ENCODE measurements at regions not wholly inside any gene's neighbourhood (a gene's known extent, or its start where the extent isn't known, plus 50 kb on each side); places are given as distances from the start of the nearest gene placed in this dataset.

GRCh38 chr4:114200026-114200425 is 220.6 kb upstream of the ARSJ start:
- no peak for DNase-seq
- no peak overlapping the region for H3K27ac ChIP-seq
- no peak overlapping the region for H3K4me3 ChIP-seq (ENCODE audit: low read depth, low read length)
- H3K27me3 ChIP-seq (replicated peaks): no peaks in the 10 kb centered on the region
- no peak for TF ChIP-seq CTCF (IDR thresholded peaks at IDR 0.05; ENCODE audit: low read depth, low read length, missing control alignments)
- no peaks in the 10 kb centered on the region for H3K36me3 ChIP-seq (replicated peaks)
- in situ Hi-C loops (cut with HindIII; ENCODE audit: low pct_ligation_motif_present, low sequenced_read_pairs): no loop called here

- DNase-seq: no peak
- Histone ChIP-seq H3K27ac (no peak overlapping the region), H3K4me3 (ENCODE audit: low read depth, low read length) (no peak overlapping the region), H3K27me3 (replicated peaks) (no peaks in the 10 kb centered on the region), H3K36me3 (replicated peaks) (no peaks in the 10 kb centered on the region)
- TF ChIP-seq CTCF (IDR thresholded peaks at IDR 0.05; ENCODE audit: low read depth, low read length, missing control alignments): no peak
- in situ Hi-C loops (cut with HindIII; ENCODE audit: low pct_ligation_motif_present, low sequenced_read_pairs): no loop called here
These were observed 225.8 kb upstream of the ARSJ start for GRCh38 chr4:114205261-114205660.

GRCh38 chr4:114208574-114209151 is 229.2 kb upstream of the ARSJ start:
- DNase-seq: peak; percentile 38
- Histone ChIP-seq H3K27me3 (replicated peaks) (no peaks in the 10 kb centered on the region), H3K4me3 (ENCODE audit: low read depth, low read length) (no peak overlapping the region), H3K27ac (no peak overlapping the region), H3K36me3 (replicated peaks) (no peaks in the 10 kb centered on the region)
- TF ChIP-seq CTCF (IDR thresholded peaks at IDR 0.05; ENCODE audit: low read depth, low read length, missing control alignments): peak; percentile 28
- in situ Hi-C loops (cut with HindIII; ENCODE audit: low pct_ligation_motif_present, low sequenced_read_pairs): no loop called here

DNA sequence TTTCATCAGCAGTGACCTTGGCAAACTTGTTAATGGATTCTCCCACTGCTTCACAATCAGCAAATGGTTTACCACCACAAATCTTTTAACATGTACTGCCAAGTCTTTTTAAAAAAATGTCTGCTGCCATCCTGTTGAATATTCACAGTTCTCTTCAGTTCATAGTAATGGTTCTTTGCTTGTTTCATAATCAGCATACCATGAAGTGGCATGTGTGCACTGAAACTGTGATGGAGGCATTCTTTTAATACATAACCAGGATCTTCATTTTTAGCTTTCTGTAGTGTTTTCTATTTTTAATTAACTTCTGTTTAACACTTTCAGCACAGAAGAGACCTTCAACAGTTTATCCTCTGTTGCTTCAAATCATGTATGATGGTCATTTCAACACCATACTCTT is 230.1 kb upstream of the ARSJ start:
- no peak for DNase-seq
- no peak overlapping the region for H3K27ac ChIP-seq
- in situ Hi-C loops (cut with HindIII; ENCODE audit: low pct_ligation_motif_present, low sequenced_read_pairs): no loop called here
- TF ChIP-seq CTCF (IDR thresholded peaks at IDR 0.05; ENCODE audit: low read depth, low read length, missing control alignments): no peak
- no peak overlapping the region for H3K4me3 ChIP-seq (ENCODE audit: low read depth, low read length)
- H3K36me3 ChIP-seq (replicated peaks): no peaks in the 10 kb centered on the region
- H3K27me3 ChIP-seq (replicated peaks): no peaks in the 10 kb centered on the region

DNA sequence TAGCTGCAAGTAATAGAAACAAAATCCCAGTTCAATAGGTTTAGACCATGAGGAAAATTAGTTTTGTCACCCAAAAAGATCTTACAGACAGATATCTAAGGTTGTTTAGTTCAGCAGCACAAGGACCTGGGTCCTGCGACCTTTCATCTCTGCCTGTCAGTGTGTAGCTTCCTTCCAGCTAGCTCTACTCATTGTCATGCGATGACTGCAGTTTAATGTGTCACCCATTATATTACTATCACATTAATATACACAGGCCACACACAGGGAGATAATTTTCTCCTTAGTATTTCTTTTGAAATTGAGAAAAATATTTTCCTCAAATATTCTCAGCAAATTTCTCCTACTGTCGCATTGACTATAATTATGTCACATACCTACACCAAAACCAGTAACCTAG is 232.1 kb upstream of the ARSJ start:
- H3K36me3 ChIP-seq (replicated peaks): no peaks in the 10 kb centered on the region
- no peak overlapping the region for H3K27ac ChIP-seq
- no peak for DNase-seq
- H3K4me3 ChIP-seq (ENCODE audit: low read depth, low read length): no peak overlapping the region
- in situ Hi-C loops (cut with HindIII; ENCODE audit: low pct_ligation_motif_present, low sequenced_read_pairs): no loop called here
- H3K27me3 ChIP-seq (replicated peaks): no peaks in the 10 kb centered on the region
- no peak for TF ChIP-seq CTCF (IDR thresholded peaks at IDR 0.05; ENCODE audit: low read depth, low read length, missing control alignments)

DNA sequence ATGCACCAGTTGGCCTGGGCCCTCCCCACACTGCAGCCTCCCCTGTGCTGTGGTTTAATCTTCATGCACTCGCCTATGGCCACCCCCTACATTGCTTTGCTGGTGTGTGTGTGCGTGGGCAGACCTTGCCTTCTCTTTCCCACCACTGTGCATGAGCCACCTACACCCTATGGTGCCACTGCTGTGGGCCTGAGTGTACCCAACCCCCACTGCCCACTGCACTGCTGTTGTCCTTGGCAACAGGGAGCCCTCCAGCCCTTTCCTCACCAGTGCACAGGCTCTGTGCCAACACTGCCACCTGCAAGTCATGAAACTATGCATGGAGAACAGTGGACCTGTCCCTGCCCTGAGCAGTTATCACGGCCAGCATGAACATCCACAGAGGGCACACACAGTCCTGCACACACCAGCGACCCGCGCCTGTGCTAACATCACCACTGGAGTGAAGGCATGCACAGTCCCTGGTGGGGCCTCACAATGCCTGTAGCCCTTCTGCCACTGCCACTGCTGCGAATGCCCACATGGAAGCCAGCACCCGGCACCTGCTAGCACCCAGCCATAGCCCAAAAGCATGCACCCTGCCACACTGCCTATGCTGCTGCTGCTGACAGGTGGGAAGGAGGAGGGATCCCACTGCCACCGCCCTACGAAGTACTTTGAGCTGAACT is 237.8 kb upstream of the ARSJ start:
- Histone ChIP-seq H3K27ac (no peak overlapping the region), H3K4me3 (ENCODE audit: low read depth, low read length) (no peak overlapping the region), H3K36me3 (replicated peaks) (no peaks in the 10 kb centered on the region), H3K27me3 (replicated peaks) (no peaks in the 10 kb centered on the region)
- in situ Hi-C loops (cut with HindIII; ENCODE audit: low pct_ligation_motif_present, low sequenced_read_pairs): no loop called here
- DNase-seq: no peak
- no peak for TF ChIP-seq CTCF (IDR thresholded peaks at IDR 0.05; ENCODE audit: low read depth, low read length, missing control alignments)
